GM19351 (cell line): ENCODE measurements at regions not wholly inside any gene's neighbourhood (a gene's known extent, or its start where the extent isn't known, plus 50 kb on each side); places are given as distances from the start of the nearest gene placed in this dataset.

Source experiments
- ATAC-seq: cut with Tn5 transposase; IDR thresholded peaks from one replicate; pipeline ENCODE4 v1.9.1; 2021; ENCODE audit warnings: mild to moderate bottlenecking, moderate library complexity; ENCODE audit not compliant: unreplicated experiment

DNA sequence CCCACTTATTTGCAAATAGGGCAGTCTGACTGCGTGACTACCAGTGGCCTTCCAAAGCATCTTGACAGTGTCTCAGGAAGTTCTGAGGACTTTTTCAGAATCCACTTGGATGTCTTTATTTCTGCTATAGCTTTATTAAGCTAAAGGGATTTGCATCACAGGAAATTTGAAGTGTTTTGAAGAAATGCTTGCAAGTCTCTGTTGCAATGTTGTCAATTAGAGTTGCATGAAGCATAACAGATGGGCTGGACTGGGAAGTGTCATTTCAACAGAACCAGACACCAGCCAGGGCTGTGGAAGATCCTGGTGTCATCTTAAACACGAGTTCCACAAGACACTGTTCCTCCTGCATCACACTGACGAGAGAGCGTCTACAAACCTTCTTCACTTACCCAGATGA, 224.5 kb downstream of the EN1 start:
- no peak for ATAC-seq

DNA sequence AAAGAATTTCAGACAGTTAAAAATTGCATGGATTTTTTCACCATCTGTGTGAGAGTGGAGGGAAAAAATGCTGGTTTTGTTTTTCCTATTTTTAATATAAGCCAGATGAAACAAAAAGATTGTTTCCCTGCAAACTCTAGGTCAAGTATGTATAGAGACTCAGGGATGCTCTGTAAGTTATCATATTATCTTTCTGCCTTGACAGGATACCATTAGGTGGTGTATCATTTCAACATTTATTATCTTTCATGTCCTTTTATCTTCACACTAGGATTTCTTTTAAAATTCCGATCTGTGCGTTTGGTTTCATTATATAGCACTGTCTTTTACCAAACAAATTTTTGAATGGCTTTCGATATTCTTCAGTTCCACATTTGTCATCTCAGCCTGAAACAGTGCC, 225.3 kb downstream of the EN1 start:
- no peak for ATAC-seq

DNA sequence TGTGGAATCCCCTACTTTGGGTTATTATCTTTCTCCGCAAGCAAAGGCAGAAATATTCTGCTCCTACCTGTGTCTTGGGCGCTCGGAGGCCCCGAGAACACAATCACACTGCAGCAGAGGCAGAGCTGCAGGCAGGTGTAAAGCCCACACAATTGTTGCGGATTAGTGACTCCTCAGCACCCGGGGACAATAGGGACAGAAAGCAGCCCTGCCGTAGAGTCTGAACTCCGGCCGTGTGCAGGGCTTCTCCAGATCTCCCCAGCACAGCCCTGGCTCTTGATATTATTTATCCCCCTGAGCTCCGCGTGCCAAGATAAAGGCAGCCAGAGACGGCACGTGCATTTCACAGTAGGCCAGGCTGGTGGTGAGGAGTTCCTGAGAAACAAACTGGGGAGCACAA, 229.2 kb downstream of the EN1 start:
- no peak for ATAC-seq

DNA sequence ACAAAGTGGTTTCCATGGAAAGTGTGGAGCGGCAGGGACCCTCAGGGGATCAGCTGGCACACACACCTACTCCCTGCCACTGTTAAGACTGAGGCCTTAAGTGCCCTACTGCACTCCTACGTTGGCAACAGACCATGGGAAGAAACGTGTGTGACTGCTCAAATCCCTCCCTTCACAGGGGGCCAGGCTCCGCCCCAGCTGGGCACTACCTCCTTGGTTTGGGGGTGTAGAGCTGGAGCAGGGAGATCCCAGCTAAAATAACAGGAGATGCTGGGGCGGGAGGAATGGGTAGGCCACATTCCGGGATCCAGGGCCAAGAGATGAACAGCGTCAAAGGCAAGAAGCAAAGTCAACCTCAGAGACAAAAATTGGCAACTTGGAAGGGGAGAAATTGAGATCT, 231.0 kb downstream of the EN1 start:
- no peak for ATAC-seq

DNA sequence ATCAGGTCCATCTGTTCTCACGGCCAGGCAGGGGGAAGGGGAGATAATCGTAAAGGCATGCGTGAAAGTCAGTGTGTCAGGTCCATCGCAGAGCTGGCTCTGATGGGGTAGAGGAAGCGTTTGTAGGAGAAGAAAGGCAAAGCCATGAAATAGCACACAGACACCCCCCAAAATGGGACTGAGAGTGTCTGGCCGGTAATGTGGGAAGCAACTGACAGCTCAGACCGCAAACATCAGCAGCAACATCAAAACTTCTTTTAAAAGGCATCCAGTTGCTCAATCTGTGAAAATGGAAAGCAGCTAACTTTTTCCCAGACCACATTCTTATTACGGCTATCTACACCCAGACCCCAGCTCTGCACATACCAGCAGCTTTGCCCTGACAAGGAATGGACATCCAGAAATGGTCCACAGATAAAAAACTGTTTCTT, 232.6 kb downstream of the EN1 start:
- no peak for ATAC-seq

DNA sequence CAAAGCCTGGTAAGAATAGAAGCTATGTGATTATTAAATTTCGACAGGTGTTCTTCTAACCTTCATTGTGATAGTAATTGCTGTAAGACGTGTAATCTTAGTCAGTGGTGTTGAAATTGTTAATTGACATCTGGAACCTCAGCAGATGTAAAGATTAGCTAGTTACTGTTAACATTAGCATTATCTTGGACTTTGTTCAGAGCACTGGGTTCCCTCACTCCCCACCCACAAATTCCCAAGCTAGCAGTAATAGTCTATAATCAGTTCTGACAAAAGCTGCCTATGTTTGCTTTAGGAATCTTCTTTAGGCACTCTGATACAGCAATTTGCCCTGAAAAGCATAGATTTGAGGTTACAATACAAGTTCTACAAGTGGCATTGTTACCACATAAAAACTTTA, 233.7 kb downstream of the EN1 start:
- no peak for ATAC-seq

DNA sequence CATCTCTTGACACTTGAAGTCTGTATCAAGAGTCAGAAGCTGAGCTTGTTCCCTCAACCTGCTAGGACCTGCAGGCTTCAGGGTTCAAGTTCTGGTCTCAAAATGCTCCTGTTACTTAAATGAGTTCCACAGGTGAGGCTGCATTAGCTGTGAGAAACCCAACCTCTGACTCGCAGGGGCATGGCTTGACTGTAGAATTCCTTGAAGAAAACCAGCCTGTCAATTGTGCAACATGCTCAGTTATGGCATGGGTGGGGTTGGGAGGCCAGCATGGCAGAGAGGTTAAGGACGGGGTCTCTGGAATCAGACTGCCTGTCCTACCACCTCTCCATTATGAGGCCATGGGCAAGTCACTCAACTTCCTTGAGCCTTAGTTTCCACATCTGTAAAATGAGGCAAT, 235.8 kb downstream of the EN1 start:
- no peak for ATAC-seq

DNA sequence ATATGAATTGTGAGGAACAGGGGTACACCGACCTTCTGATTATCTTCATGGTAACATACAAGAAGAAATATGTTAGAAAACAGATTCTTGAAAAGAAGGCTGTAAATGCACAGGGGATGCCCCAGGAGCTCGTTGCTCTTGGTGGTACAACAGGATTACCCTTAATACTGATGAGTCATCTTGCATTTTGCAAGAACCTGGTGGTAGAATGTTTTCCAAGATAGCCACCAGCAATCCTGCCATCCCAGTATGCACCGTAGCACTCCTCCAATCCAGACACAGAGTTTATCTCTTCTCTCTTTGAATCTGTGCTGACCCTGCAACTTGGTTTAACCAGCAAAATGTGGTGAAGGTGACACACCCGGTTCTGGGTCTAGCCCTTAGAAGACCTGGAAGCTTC, 238.3 kb downstream of the EN1 start:
- no peak for ATAC-seq

DNA sequence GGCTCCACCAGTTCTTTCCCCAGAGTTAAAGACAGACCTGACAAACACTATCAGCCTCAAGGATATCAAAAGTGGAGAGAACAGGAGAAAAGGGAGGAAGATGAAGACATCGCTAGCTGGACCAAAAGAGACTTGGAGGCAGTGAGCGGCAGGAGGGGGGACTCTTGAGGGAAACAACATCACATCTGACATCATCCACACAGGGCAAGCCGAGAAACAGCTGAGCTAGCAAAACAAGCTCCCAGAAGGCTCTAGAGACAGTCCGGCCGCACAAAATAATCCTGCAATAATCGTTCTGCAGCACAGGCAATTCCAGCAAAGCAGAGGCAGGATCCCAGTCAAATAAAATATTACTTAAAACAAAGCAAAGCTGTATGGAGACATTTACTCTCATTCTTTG, 239.8 kb downstream of the EN1 start:
- no peak for ATAC-seq

DNA sequence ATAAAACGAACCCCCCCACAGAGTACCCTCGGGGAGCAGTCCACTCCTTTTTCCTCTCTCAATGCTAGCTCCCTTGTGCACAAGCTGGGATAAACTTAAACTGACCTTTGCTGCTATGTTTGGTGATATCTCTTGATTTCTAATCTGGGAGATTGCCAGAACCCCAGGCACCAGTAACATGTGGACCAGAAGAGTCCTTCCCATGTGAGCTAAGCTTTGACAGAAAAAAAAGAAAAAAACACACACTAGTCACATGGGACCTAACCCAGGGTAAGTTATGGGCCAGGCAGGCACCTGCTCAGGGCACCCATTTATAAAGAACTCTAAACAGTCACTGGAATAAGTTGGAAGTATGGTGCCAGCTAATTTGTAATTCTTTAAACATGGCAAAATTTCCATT, 242.6 kb downstream of the EN1 start:
- no peak for ATAC-seq

DNA sequence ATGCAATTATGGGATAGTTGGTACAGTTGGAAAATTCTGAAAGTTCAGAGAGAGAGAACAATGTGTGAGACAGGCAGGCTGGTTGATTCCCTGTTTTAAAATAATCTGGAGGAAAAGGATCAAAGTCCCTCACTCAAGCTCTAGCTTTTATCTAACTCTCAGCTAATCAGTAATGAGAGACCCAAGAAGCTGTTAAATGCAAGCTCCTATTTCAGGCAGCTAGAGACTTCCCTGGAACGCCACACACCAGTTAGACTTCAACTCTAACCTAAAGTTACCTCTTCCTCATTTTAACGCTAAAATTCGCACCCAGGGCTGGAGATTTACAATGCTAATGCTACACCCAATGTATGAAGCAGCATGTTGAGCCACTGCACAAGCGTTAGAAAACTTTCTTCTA, 243.1 kb downstream of the EN1 start:
- no peak for ATAC-seq

DNA sequence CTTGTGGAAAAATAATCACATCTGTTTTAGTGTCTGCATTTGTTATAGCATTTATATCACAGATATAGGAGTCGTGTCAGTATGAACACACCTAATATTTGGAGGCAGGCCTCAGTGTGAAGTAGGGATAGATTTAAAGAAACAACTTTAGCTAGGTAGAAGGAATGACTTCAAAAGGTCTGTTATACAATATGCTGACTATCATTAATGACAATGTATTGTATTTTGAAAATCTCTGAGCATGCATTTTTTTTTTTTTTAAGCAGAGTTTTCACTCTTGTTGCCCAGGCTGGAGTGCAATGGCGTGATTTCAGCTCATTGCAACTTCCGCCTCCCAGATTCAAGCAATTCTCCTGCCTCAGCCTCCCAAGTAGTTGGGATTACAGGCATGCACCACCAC, 248.3 kb downstream of the EN1 start:
- ATAC-seq: no peak

DNA sequence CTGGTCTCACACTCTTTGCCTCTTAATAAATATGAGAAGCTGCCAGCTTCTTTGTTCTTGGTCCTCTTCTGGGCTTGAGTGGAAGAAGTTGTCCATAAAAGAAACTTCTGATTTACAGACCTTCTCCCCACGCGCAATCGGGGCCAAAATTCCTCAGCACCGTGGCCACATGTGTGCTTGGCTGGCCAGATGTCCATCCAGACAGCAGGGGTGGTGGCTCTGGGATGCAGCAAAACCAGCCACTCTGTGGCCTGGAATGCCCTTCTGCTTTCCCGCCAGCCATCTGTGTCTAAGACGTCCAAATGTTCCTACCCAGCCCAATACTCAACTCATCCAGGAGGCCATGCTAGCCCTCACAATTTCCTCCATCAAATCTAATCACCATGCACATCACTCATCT, 250.8 kb downstream of the EN1 start:
- ATAC-seq: no peak

DNA sequence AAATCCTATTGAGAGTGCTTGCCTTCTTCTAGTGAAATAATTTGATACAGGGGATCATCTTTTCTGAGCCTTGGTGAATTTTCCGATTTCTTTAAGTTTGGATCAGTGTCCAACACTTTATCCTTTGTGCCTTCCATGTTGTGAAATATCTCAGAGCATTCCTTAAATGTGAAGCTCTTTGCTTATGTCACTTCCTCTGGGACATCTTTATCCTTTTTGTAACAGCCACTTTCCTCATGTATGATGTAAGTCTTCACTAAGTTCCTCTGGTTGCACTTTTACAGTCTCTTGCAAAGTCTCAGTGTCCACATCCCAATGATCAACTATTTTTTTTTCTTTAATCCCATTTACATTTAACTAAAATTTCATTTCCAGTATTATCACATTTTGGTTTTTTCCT, 254.2 kb downstream of the EN1 start:
- no peak for ATAC-seq

DNA sequence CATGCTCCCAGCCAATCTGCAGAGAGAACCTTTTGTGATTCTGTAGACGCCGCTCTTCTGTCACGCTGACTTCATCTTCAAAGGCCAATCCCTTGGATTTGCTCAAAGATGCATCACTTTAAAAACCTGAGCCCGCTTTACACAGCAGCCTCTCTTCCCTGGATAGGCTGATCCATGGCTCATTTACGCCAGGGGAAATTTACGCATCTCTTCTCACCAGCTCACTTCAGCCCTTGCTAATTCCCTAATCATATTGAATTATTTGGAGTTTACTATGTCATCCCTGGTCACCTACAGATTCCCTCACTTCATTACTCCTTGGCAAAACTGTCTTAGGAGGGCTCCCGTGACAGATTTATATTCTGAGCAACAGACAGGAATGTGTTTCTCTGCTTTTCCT, 256.2 kb downstream of the EN1 start:
- ATAC-seq: no peak

DNA sequence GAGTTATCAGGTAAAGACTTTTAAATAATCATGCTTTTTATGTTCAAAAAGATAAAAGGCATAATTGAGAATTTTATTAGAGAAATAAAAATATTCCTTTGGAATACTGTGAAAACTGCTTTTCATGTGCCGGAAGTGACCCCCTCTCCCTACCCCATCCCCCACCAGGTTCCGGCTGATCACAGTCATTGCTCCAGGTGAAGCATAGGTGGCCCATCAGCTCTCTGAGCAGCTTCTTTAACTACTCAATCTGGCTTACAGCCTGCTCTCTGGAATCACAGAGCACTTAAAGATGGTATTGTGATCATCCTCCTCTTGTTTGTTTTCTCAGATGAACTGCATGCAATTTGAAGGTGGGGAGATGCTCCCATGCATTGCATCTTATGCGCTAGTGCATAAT, 257.7 kb downstream of the EN1 start:
- no peak for ATAC-seq

DNA sequence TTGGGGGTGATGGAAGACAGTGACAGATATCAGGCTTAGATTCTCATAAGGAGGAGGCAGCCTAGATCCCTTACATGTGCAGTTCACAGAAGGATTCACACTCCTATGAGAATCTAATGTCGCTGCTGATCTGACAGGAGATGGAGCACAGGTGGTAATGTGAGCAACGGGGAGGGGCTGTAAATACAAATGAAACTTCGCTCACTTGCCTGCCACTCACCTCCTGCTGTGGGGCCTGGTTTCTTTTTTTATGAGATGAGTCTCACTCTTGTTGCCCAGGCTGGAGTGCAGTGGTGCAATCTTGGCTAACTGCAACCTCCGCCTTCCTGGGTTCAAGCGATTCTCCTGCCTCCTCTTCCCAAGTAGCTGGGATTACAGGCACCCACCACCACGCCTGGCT, 258.6 kb downstream of the EN1 start:
- ATAC-seq: no peak

DNA sequence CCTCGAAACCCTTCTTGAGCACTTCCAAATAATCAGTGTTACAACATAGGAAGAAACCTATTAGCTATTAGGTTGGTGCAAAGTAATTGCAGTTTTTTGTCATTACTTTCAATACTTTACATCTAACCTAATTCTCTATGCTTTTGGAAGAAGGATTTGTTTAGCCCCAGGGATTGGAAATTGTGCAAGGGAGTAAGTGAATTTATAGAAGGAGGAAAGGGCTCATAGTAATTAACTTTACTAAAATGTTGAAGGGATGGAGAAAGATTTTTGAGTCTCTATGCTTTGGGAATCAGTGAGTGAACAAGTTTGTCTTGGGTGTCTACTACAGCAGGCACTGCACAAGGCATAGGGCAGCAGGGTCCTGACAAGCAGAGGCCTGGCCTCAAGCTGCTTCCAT, 261.1 kb downstream of the EN1 start:
- ATAC-seq: no peak

DNA sequence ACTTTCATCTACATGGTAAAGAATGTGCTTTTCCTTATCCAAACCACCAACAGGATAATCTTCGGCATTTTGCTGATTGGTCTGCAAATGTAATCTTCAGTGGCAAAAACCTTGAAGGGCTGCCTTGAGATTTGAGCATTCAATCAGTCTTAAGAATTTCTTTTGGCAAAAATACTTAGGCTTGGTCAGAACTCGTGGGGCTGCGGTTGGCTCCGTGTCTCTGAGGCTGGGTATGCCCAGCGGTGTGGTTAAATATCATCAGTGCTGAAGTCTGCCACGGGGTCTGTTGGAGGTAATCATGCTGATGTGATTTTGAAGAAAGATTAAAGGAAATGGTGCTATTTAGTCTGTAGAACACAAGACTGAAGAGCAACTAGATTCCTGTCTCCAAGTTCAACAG, 262.6 kb downstream of the EN1 start:
- ATAC-seq: no peak

DNA sequence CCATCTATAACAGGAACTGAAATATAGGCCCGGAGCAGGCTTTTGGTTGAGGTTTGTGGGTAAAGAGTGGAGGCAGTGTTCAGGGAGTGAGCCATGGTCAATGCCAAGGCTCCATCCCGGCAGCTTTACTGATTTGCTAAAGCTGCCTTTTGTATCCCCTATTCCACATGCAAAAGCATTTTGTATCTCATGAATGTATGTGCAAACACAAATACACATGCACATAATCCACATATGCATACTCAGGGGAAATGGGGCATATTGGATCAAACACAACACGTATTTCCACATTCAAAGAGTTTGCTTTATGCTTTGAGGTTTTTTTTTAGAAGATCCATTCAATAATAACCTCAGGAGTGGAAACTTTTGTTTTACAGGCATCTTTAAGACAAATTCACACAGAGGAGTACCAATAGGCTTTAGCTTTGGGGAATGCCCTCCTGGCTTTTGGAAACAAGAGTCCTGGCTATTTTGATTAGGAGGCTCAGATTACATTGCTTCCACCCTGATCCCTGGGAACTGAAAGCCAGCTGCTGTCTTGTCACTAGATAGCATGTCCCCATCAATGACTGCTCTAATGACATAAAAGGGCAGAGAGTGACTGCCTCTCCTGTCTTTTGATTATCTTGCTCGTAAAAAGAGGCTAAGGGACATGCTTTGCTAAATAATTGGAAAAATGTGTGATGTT, 263.2 kb downstream of the EN1 start:
- no peak for ATAC-seq

DNA sequence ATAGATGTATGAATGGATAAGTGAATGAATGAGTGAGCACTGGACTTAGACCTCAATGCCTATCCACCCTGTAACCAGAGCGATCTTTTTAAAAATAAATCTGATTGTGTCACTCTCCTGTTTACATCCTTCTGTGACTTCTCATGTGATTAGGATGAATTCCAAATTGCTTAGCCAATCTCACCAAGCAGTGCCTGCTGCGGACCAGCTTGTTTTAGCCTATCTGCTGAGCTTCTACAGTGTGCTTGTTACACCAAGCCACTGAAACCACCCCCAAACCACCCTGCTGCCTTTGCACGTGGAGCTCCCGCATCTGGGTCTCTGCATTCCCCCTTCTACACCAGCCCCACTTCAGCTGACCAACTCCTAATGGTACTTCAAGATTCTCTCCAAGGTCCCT, 265.4 kb downstream of the EN1 start:
- no peak for ATAC-seq

DNA sequence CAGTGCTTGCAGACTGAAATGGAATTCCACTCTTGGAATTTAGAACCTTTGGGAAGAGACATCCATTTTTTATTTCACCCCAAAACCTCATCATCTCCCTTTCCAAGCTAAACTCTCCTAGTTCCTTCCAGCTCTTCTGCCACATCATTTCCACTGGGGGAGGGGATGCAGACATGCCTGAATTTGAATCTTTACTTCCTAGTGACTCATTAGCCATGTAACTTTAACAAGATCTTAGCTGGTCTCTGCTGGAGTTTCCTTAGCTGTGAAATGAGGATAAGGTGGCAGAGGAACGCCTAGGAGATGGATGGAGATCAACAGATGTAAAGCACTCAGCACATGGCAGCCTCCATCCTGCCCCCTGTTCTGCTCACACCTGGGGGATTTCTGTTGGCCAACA, 266.8 kb downstream of the EN1 start:
- ATAC-seq: no peak

DNA sequence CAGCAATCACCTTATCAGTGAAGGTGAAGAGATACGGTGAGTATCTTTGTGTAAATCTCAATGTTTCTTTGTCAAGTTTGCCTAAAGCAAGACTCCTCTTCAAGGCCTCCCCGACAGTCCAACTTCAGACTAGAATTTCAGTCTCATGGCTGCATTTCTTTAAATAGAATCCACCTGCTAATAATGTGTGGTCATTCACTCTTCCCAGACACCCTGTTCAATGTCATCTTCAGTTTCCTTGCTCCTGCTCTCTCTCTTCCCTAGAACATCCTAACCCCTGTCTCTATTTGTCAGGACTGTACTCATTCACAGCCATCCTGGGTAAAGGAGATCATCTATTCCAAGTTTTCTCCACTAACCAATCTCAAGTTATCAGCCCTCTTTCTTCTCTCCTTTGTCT, 267.3 kb downstream of the EN1 start:
- no peak for ATAC-seq

DNA sequence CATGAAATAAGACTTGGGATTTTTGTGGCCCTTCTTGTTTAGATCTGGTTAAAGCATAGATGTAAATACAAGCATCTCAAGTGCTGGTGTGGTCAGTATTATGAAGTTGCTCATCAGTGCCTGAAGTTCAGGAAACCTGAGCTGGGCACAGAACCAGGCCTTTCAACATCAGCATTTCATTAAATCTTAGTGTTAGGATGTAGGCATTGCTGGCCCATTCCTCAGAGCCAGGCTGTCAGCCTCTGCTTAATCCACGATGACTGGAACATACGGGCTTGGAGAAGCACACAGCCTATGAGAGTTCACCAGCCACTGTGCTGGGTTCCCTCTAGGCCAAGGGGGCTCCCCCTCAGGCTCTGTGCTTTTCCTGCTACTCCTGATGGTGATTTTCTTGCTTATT, 270.2 kb downstream of the EN1 start:
- no peak for ATAC-seq
